K562 (cell line): ENCODE measurements at regions not wholly inside any gene's neighbourhood (a gene's known extent, or its start where the extent isn't known, plus 50 kb on each side); places are given as distances from the start of the nearest gene placed in this dataset.

ENCODE experiments used
- ATAC-seq: fragments of 200-7000 bp; cut with Tn5 transposase; 3 replicates; pipeline ENCODE4 v1.9.1; 2020; ENCODE audit warnings: moderate library complexity
- BruUV-seq: library from RNA; stranded (reverse); fragments of 400-500 nt; replicated peaks from 2 replicates; lab custom pipeline; 2021; lab: Mats Ljungman, UMichigan
- CTCF ChIA-PET: fragments of 300-600 bp; formaldehyde crosslinking; extraction: SDS; loops from one replicate; lab custom pipeline; 2021; ENCODE audit warnings: low intra/inter-chr PET ratio; lab: Yijun Ruan, JAX
- POLR2A ChIA-PET: fragments of 300-600, 350-650 bp; sonication (Branson Sonifier 250); formaldehyde crosslinking; extraction: SDS; loops from one replicate; lab custom pipeline; 2021; ENCODE audit warnings: antibody characterized with exemption, inconsistent platforms; lab: Yijun Ruan, JAX
- DNase-seq, 4 experiments: peaks; one replicate each; pipeline versions ENCODE4 v3.0.0 to v3.0.0-alpha.2; 2011 to 2018; ENCODE audit warnings: low spot score in 3 of 4, mixed read lengths in 3 of 4; ENCODE audit errors: extremely low read depth in 1 of 4
- FAIRE-seq: peaks from 2 replicates; lab custom pipeline; 2011; peaks lifted over from hg19 to GRCh38; lab: Jason Lieb, UNC
- H2AFZ ChIP-seq: 2 replicates; pipeline ENCODE4 v1.6.0; 2011; ENCODE audit warnings: low read depth, low read length, control low read depth, inconsistent platforms
- H3K27ac ChIP-seq: fragments of 200-600 bp; 3 replicates; pipeline ENCODE4 v1.8.0; 2011; ENCODE audit warnings: low read depth, mild to moderate bottlenecking, control low read depth, inconsistent platforms, low read length, moderate library complexity, mixed read lengths; ENCODE audit errors: extremely low read depth
- H3K27me3 ChIP-seq, 2 experiments: fragments of 300-600 bp in 1 of 2; 2 replicates in 1 of 2; 3 replicates in 1 of 2; pipeline versions ENCODE4 v1.6.0 to v1.8.0; 2011; ENCODE audit warnings: inconsistent platforms in 2 of 2, low read length in 2 of 2, mild to moderate bottlenecking in 1 of 2, mixed read lengths in 1 of 2, moderate library complexity in 1 of 2; ENCODE audit not compliant: control insufficient read depth in 2 of 2, insufficient read depth in 2 of 2
- H3K36me3 ChIP-seq: fragments of 300-600 bp; 3 replicates; pipeline ENCODE4 v1.8.0; 2011; ENCODE audit warnings: mild to moderate bottlenecking, low read length, inconsistent platforms; ENCODE audit not compliant: control insufficient read depth, insufficient read depth
- H3K4me1 ChIP-seq, 2 experiments: fragments of 200-600 bp in 1 of 2; replicated peaks in 1 of 2; 2 replicates in 1 of 2; 3 replicates in 1 of 2; pipeline versions ENCODE4 v1.5.1 to v1.8.0; 2011; ENCODE audit warnings: inconsistent platforms in 2 of 2, low read length in 2 of 2, mild to moderate bottlenecking in 1 of 2, mixed read lengths in 1 of 2, moderate library complexity in 1 of 2; ENCODE audit not compliant: control insufficient read depth in 2 of 2, insufficient read depth in 2 of 2
- H3K4me2 ChIP-seq: 2 replicates; pipeline ENCODE4 v1.6.1; 2011; ENCODE audit warnings: low read length, control low read depth, inconsistent platforms, mixed read lengths; ENCODE audit not compliant: insufficient read depth
- H3K4me3 ChIP-seq: fragments of 200-600 bp; sonication (generic), shearing (Covaris generic); 2 replicates; pipeline ENCODE4 v1.5.1; 2016; ENCODE audit warnings: control low read depth, inconsistent platforms
- H3K79me2 ChIP-seq: fragments of 200-600 bp; 3 replicates; pipeline ENCODE4 v1.8.0; 2011; ENCODE audit warnings: low read length, inconsistent platforms; ENCODE audit not compliant: control insufficient read depth, insufficient read depth
- H3K9ac ChIP-seq, 2 experiments: 2 replicates each; pipeline versions ENCODE4 v1.6.0 to v1.6.1; 2011; ENCODE audit warnings: low read depth in 2 of 2, low read length in 2 of 2, control low read depth in 1 of 2, inconsistent platforms in 1 of 2, mild to moderate bottlenecking in 1 of 2, mixed read lengths in 1 of 2; ENCODE audit not compliant: insufficient read depth in 1 of 2
- H3K9me1 ChIP-seq: one replicate; pipeline ENCODE4 v1.6.0; 2011; ENCODE audit warnings: inconsistent platforms, mild to moderate bottlenecking, low read length, moderate library complexity; ENCODE audit not compliant: control insufficient read depth, insufficient read depth
- H3K9me3 ChIP-seq: replicated peaks from 2 replicates; pipeline ENCODE4 v1.5.1; 2011; ENCODE audit warnings: low read depth, low read length, inconsistent platforms; ENCODE audit not compliant: control insufficient read depth, insufficient read depth
- H4K20me1 ChIP-seq: replicated peaks from 2 replicates; pipeline ENCODE4 v1.6.1; 2011; ENCODE audit warnings: low read length, inconsistent platforms, mixed read lengths; ENCODE audit not compliant: control insufficient read depth, insufficient read depth
- CHD4 ChIP-seq: fragments of 200-600 bp; sonication (generic); IDR thresholded peaks from 3 replicates; pipeline ENCODE4 v1.6.1; 2012; ENCODE audit warnings: low read depth, mild to moderate bottlenecking, mixed read lengths, low read length, inconsistent platforms; ENCODE audit not compliant: insufficient read depth, insufficient replicate concordance, poor library complexity, severe bottlenecking
- DDX20 ChIP-seq: fragments of 450-650 bp; IDR thresholded peaks from 2 replicates; pipeline ENCODE4 v1.6.1; 2016; ENCODE audit warnings: missing genetic modification characterization, low read depth, mild to moderate bottlenecking, missing compliant biosample characterization, moderate library complexity
- FIP1L1 ChIP-seq: fragments of 200-400 bp; formaldehyde crosslinking; IDR thresholded peaks from 2 replicates; pipeline ENCODE4 v1.6.1; 2018; ENCODE audit warnings: mild to moderate bottlenecking, low read depth, low read length; ENCODE audit not compliant: poor library complexity, severe bottlenecking
- FOXJ2 ChIP-seq: fragments of 200-800 bp; sonication (Bioruptor generic); IDR thresholded peaks from 2 replicates; pipeline ENCODE4 v1.6.1; 2016; ENCODE audit warnings: missing genetic modification characterization, missing compliant biosample characterization
- HMG20B ChIP-seq: fragments of 250-450 bp; sonication (Bioruptor Pico); IDR thresholded peaks from 2 replicates; pipeline ENCODE4 v1.5.0; 2021; ENCODE audit warnings: mild to moderate bottlenecking
- KLF6 ChIP-seq: fragments of 250-450 bp; sonication (Bioruptor Pico); IDR thresholded peaks from 2 replicates; pipeline ENCODE4 v1.4.0; 2020; ENCODE audit warnings: mild to moderate bottlenecking, moderate library complexity, borderline replicate concordance
- MAFG ChIP-seq: fragments of 450-650 bp; conservative IDR thresholded peaks from 2 replicates; pipeline ENCODE4 v1.6.1; 2016; ENCODE audit warnings: missing genetic modification characterization, missing compliant biosample characterization
- MAFK ChIP-seq: IDR thresholded peaks from 2 replicates; pipeline ENCODE4 v1.6.1; 2011; ENCODE audit warnings: low read length, improper control_type of control experiment
- MAZ ChIP-seq, 2 experiments: fragments of 450-650 bp in 1 of 2; sonication (generic) in 1 of 2; formaldehyde crosslinking; IDR thresholded peaks in 1 of 2; conservative IDR thresholded peaks in 1 of 2; 2 replicates each; pipeline versions ENCODE4 v1.4.0 to v1.5.0; 2020; ENCODE audit warnings: mild to moderate bottlenecking in 1 of 2, missing genetic modification reagents in 1 of 2
- NFIX ChIP-seq: fragments of 250-450 bp; sonication (Bioruptor Pico); IDR thresholded peaks from 2 replicates; pipeline ENCODE4 v1.4.0; 2020; ENCODE audit warnings: low read depth, mild to moderate bottlenecking, moderate library complexity
- POLR3G ChIP-seq: IDR thresholded peaks from 2 replicates; pipeline ENCODE4 v1.6.1; 2011; ENCODE audit not compliant: insufficient read length, insufficient replicate concordance; ENCODE audit errors: extremely low read depth
- SRSF3 ChIP-seq: fragments of 200-400 bp; formaldehyde crosslinking; IDR thresholded peaks from 2 replicates; pipeline ENCODE4 v1.6.1; 2016; ENCODE audit warnings: mild to moderate bottlenecking, low read length, moderate library complexity; ENCODE audit not compliant: insufficient read depth
- ZFX ChIP-seq: sonication (generic); formaldehyde crosslinking; IDR thresholded peaks from 2 replicates; pipeline ENCODE4 v1.8.0; 2022; ENCODE audit warnings: mild to moderate bottlenecking, missing genetic modification reagents, moderate library complexity
- ZNF41 ChIP-seq: fragments of 250-450 bp; sonication (Bioruptor Pico); conservative IDR thresholded peaks from 2 replicates; pipeline ENCODE4 v1.4.0; 2020; ENCODE audit warnings: mild to moderate bottlenecking
- WGBS: fragments of 100-300 bp; shearing (Covaris generic); methylation state at CpG from one replicate; pipeline ENCODE4 v1.1.6; 2016; ENCODE audit warnings: low coverage, mixed read lengths; ENCODE audit not compliant: insufficient coverage; ENCODE audit errors: missing lambda C conversion rate; 5-methylcytosine and 5-hydroxymethylcytosine counted together
- in situ Hi-C: fragments of 300-500 bp; cut with MboI; formaldehyde crosslinking; loops from 4 replicates; pipeline ENCODE4 v1.15.0; 2018; ENCODE audit warnings: inconsistent platforms, mixed read lengths
- intact Hi-C: fragments of 100-400 bp; cut with micrococcal nuclease; formaldehyde crosslinking; loops from 2 replicates; pipeline ENCODE4 v1.14.2; 2022
- TF ChIP-seq, protein P1 (sequence below): sonication (generic); formaldehyde crosslinking; IDR thresholded peaks from 2 replicates; pipeline ENCODE4 v1.8.0; 2022; ENCODE audit warnings: mild to moderate bottlenecking, missing genetic modification reagents
- TF ChIP-seq, protein P2 (sequence below): fragments of 250-450 bp; sonication (Bioruptor Pico); IDR thresholded peaks from 2 replicates; pipeline ENCODE4 v1.8.0; 2022; ENCODE audit warnings: inconsistent platforms

- H3K4me1 ChIP-seq = no peaks in the 10 kb centered on the region
- H3K9me3 ChIP-seq = no peaks in the 10 kb centered on the region
- H4K20me1 ChIP-seq = no peaks in the 10 kb centered on the region
- intact Hi-C loops (no loop called here), in situ Hi-C loops (no loop called here)
- H3K27ac ChIP-seq = no peak overlapping the region
- no peak overlapping the region for H3K4me3 ChIP-seq
- POLR2A ChIA-PET = no interaction called here
- 0% methylated on average over 2 of the region's 2 CpGs for WGBS
- DNase-seq (no peak), ATAC-seq (no peak), FAIRE-seq (no peak)
- CTCF ChIA-PET = no interaction called here
- no TSS peak for BruUV-seq
- no peak overlapping the region for H3K9ac ChIP-seq
- H3K4me2 ChIP-seq = no peak overlapping the region
- TF ChIP-seq MAFG (tag) = no peak
- no peak for TF ChIP-seq FIP1L1
- no peak for TF ChIP-seq SRSF3
- TF ChIP-seq NFIX = no peak
- TF ChIP-seq ZFX (CRISPR knock-in tag) = no peak
- no peak for TF ChIP-seq MAZ (CRISPR knock-in tag; conservative IDR thresholded peaks at IDR 0.05 in 1 of 2, IDR thresholded peaks at IDR 0.05 in 1 of 2)
- no peak overlapping the region for H2AFZ ChIP-seq
- H3K9me1 ChIP-seq = no peaks in the 10 kb centered on the region
- H3K79me2 ChIP-seq = no peaks in the 10 kb centered on the region
- H3K27me3 ChIP-seq = no peaks in the 10 kb centered on the region
- no peaks in the 10 kb centered on the region for H3K36me3 ChIP-seq
These were observed 1957.4 kb upstream of the SEL1L start for GRCh38 chr14:83491091-83491490.

- H3K27ac ChIP-seq = no peak overlapping the region
- no peaks in the 10 kb centered on the region for H3K36me3 ChIP-seq
- H3K4me1 ChIP-seq = no peaks in the 10 kb centered on the region
- H3K9ac ChIP-seq = no peak overlapping the region
- intact Hi-C loops = no loop called here
- no peak overlapping the region for H2AFZ ChIP-seq
- in situ Hi-C loops = no loop called here
- no peak for FAIRE-seq
- no peak for ATAC-seq
- CTCF ChIA-PET = no interaction called here
- POLR2A ChIA-PET = no interaction called here
- H3K27me3 ChIP-seq = no peaks in the 10 kb centered on the region
- H4K20me1 ChIP-seq = no peaks in the 10 kb centered on the region
- no peak for DNase-seq
- H3K9me3 ChIP-seq = 0 out of 2 replicates have a peak, but pooled peaks cover 2% of the 10 kb centered on the region
- no peaks in the 10 kb centered on the region for H3K79me2 ChIP-seq
- BruUV-seq = no TSS peak
- no peak overlapping the region for H3K4me2 ChIP-seq
- H3K4me3 ChIP-seq = no peak overlapping the region
- no peaks in the 10 kb centered on the region for H3K9me1 ChIP-seq
- 0% methylated on average over 3 of the region's 3 CpGs for WGBS
- TF ChIP-seq POLR3G (no peak), HMG20B (no peak), DDX20 (no peak), KLF6 (CRISPR knock-in tag) (no peak), MAFK (no peak), FOXJ2 (no peak), CHD4 (no peak), ZNF41 (no peak)
- TF ChIP-seq, protein P1, sequence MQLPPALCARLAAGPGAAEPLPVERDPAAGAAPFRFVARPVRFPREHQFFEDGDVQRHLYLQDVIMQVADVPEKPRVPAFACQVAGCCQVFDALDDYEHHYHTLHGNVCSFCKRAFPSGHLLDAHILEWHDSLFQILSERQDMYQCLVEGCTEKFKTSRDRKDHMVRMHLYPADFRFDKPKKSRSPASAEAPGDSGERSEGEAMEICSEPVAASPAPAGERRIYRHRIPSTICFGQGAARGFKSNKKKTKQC (CRISPR knock-in tag) = no peak
- TF ChIP-seq, protein P2, sequence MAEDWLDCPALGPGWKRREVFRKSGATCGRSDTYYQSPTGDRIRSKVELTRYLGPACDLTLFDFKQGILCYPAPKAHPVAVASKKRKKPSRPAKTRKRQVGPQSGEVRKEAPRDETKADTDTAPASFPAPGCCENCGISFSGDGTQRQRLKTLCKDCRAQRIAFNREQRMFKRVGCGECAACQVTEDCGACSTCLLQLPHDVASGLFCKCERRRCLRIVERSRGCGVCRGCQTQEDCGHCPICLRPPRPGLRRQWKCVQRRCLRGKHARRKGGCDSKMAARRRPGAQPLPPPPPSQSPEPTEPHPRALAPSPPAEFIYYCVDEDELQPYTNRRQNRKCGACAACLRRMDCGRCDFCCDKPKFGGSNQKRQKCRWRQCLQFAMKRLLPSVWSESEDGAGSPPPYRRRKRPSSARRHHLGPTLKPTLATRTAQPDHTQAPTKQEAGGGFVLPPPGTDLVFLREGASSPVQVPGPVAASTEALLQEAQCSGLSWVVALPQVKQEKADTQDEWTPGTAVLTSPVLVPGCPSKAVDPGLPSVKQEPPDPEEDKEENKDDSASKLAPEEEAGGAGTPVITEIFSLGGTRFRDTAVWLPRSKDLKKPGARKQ (CRISPR knock-in tag) = no peak
These were observed 1987.2 kb upstream of the SEL1L start for GRCh38 chr14:83520837-83521236.
